Liver (tissue), 3 donors: ENCODE measurements at regions not wholly inside any gene's neighbourhood (a gene's known extent, or its start where the extent isn't known, plus 50 kb on each side); places are given as distances from the start of the nearest gene placed in this dataset.

ENCODE experiments used
- GABPA ChIP-seq, 2 donors: IDR thresholded peaks in 1 of 2; conservative IDR thresholded peaks in 1 of 2; 2 replicates each; pipeline ENCODE4 v1.6.1; 2016; ENCODE audit warnings: antibody characterized with exemption in 2 of 2, mild to moderate bottlenecking in 1 of 2, moderate library complexity in 1 of 2
- SP1 ChIP-seq: IDR thresholded peaks from 2 replicates; pipeline ENCODE4 v1.6.1; 2018; ENCODE audit warnings: antibody characterized with exemption, mild to moderate bottlenecking
- TF ChIP-seq, protein P1 (sequence below): fragments of 150-350 bp; IDR thresholded peaks from 2 replicates; pipeline ENCODE4 v1.5.1; 2017; ENCODE audit warnings: improper control_type of control experiment, low read depth, low read length; ENCODE audit not compliant: missing input control
- TF ChIP-seq, protein P2 (sequence below): IDR thresholded peaks from 2 replicates; pipeline ENCODE4 v1.6.1; 2016; ENCODE audit warnings: antibody characterized with exemption
- TF ChIP-seq, protein P3 (sequence below): IDR thresholded peaks from 2 replicates; pipeline ENCODE4 v1.6.1; 2016; ENCODE audit warnings: antibody characterized with exemption, mild to moderate bottlenecking
- TF ChIP-seq, protein P4 (sequence below): IDR thresholded peaks from 2 replicates; pipeline ENCODE4 v1.6.1; 2016; ENCODE audit warnings: antibody characterized with exemption
- donor health status: healthy.
- donor health status: healthy.

DNA sequence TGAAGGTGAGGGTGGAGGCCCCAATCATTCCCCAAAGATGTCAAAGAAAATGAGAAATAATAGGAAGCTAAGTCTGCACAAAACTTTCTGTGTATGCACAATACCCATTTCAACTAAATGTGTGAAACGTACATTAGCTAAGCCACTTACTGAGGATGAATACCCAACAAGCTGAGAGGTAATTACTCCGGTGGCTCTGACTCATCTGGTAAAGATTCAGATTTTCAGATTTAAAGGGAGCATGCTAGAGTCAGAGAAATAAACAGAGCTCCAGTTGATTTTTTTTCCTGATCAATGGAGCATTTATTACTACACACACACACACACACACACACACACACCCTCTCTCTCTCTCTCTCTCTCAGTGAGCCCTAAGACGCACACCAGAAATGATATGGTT lies 194.8 kb upstream of the ARGLU1 start:
- TF ChIP-seq, protein P1, sequence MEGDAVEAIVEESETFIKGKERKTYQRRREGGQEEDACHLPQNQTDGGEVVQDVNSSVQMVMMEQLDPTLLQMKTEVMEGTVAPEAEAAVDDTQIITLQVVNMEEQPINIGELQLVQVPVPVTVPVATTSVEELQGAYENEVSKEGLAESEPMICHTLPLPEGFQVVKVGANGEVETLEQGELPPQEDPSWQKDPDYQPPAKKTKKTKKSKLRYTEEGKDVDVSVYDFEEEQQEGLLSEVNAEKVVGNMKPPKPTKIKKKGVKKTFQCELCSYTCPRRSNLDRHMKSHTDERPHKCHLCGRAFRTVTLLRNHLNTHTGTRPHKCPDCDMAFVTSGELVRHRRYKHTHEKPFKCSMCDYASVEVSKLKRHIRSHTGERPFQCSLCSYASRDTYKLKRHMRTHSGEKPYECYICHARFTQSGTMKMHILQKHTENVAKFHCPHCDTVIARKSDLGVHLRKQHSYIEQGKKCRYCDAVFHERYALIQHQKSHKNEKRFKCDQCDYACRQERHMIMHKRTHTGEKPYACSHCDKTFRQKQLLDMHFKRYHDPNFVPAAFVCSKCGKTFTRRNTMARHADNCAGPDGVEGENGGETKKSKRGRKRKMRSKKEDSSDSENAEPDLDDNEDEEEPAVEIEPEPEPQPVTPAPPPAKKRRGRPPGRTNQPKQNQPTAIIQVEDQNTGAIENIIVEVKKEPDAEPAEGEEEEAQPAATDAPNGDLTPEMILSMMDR = no peak
- no peak for TF ChIP-seq GABPA (IDR thresholded peaks at IDR 0.05 in 1 of 2, conservative IDR thresholded peaks at IDR 0.05 in 1 of 2)
- TF ChIP-seq, protein P2, sequence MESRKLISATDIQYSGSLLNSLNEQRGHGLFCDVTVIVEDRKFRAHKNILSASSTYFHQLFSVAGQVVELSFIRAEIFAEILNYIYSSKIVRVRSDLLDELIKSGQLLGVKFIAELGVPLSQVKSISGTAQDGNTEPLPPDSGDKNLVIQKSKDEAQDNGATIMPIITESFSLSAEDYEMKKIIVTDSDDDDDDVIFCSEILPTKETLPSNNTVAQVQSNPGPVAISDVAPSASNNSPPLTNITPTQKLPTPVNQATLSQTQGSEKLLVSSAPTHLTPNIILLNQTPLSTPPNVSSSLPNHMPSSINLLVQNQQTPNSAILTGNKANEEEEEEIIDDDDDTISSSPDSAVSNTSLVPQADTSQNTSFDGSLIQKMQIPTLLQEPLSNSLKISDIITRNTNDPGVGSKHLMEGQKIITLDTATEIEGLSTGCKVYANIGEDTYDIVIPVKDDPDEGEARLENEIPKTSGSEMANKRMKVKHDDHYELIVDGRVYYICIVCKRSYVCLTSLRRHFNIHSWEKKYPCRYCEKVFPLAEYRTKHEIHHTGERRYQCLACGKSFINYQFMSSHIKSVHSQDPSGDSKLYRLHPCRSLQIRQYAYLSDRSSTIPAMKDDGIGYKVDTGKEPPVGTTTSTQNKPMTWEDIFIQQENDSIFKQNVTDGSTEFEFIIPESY = no peak
- TF ChIP-seq SP1 = no peak
- TF ChIP-seq, protein P3, sequence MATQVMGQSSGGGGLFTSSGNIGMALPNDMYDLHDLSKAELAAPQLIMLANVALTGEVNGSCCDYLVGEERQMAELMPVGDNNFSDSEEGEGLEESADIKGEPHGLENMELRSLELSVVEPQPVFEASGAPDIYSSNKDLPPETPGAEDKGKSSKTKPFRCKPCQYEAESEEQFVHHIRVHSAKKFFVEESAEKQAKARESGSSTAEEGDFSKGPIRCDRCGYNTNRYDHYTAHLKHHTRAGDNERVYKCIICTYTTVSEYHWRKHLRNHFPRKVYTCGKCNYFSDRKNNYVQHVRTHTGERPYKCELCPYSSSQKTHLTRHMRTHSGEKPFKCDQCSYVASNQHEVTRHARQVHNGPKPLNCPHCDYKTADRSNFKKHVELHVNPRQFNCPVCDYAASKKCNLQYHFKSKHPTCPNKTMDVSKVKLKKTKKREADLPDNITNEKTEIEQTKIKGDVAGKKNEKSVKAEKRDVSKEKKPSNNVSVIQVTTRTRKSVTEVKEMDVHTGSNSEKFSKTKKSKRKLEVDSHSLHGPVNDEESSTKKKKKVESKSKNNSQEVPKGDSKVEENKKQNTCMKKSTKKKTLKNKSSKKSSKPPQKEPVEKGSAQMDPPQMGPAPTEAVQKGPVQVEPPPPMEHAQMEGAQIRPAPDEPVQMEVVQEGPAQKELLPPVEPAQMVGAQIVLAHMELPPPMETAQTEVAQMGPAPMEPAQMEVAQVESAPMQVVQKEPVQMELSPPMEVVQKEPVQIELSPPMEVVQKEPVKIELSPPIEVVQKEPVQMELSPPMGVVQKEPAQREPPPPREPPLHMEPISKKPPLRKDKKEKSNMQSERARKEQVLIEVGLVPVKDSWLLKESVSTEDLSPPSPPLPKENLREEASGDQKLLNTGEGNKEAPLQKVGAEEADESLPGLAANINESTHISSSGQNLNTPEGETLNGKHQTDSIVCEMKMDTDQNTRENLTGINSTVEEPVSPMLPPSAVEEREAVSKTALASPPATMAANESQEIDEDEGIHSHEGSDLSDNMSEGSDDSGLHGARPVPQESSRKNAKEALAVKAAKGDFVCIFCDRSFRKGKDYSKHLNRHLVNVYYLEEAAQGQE = no peak
- TF ChIP-seq, protein P4, sequence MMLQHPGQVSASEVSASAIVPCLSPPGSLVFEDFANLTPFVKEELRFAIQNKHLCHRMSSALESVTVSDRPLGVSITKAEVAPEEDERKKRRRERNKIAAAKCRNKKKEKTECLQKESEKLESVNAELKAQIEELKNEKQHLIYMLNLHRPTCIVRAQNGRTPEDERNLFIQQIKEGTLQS = no peak
